Keratinocyte (primary cell): ENCODE measurements at regions not wholly inside any gene's neighbourhood (a gene's known extent, or its start where the extent isn't known, plus 50 kb on each side); places are given as distances from the start of the nearest gene placed in this dataset.
"Not testable (repeated sequence)": the region's sequence is repeated elsewhere in the genome, so short reads cannot be mapped to it uniquely, and the experiment has no call there.

ENCODE experiments used
- DNase-seq: peaks from one replicate; pipeline ENCODE4 v3.0.0-alpha.2; 2011; ENCODE audit warnings: low read depth, missing footprints, low spot score
- FAIRE-seq: peaks from 2 replicates; lab custom pipeline; 2011; peaks lifted over from hg19 to GRCh38; lab: Jason Lieb, UNC
- H2AFZ ChIP-seq: 2 replicates; pipeline ENCODE4 v1.6.0; 2012; ENCODE audit warnings: low read length, control low read depth, inconsistent platforms; ENCODE audit not compliant: control insufficient read depth
- H3K27ac ChIP-seq: 2 replicates; pipeline ENCODE4 v1.5.1; 2011; ENCODE audit warnings: low read length; ENCODE audit not compliant: control insufficient read depth, insufficient read depth
- H3K27me3 ChIP-seq: 3 replicates; pipeline ENCODE4 v1.6.0; 2011; ENCODE audit warnings: low read length; ENCODE audit not compliant: control insufficient read depth, insufficient read depth; ENCODE audit errors: extremely low read depth
- H3K36me3 ChIP-seq, 2 experiments: 2 replicates in 1 of 2; 3 replicates in 1 of 2; pipeline ENCODE4 v1.5.1; 2011; ENCODE audit warnings: low read length in 2 of 2, mild to moderate bottlenecking in 1 of 2; ENCODE audit not compliant: control insufficient read depth in 2 of 2, insufficient read depth in 2 of 2; ENCODE audit errors: extremely low read depth in 1 of 2
- H3K4me1 ChIP-seq: 3 replicates; pipeline ENCODE4 v1.5.1; 2011; ENCODE audit warnings: low read length; ENCODE audit not compliant: control insufficient read depth, insufficient read depth; ENCODE audit errors: extremely low read depth
- H3K4me2 ChIP-seq: 3 replicates; pipeline ENCODE4 v1.6.0; 2011; ENCODE audit warnings: low read depth, low read length; ENCODE audit not compliant: control insufficient read depth, insufficient read depth; ENCODE audit errors: extremely low read depth
- H3K4me3 ChIP-seq, 3 experiments: fragments of 200-600 bp in 1 of 3; sonication (generic) in 1 of 3; 2 replicates in 2 of 3; 3 replicates in 1 of 3; pipeline ENCODE4 v1.5.1; 2011 to 2016; ENCODE audit warnings: low read length in 3 of 3, mild to moderate bottlenecking in 3 of 3, control low read depth in 2 of 3, inconsistent platforms in 1 of 3, low read depth in 1 of 3, mixed read lengths in 1 of 3, mixed run types in 1 of 3, moderate library complexity in 1 of 3; ENCODE audit not compliant: control insufficient read depth in 2 of 3, insufficient read depth in 2 of 3; ENCODE audit errors: extremely low read depth in 1 of 3
- H3K79me2 ChIP-seq: 2 replicates; pipeline ENCODE4 v1.6.0; 2012; ENCODE audit warnings: low read length; ENCODE audit not compliant: control insufficient read depth, insufficient read depth
- H3K9ac ChIP-seq: 3 replicates; pipeline ENCODE4 v1.6.0; 2011; ENCODE audit warnings: low read length; ENCODE audit not compliant: control insufficient read depth, insufficient read depth; ENCODE audit errors: extremely low read depth
- H3K9me1 ChIP-seq: 3 replicates; pipeline ENCODE4 v1.6.0; 2011; ENCODE audit warnings: low read length; ENCODE audit not compliant: control insufficient read depth, insufficient read depth; ENCODE audit errors: extremely low read depth
- H3K9me3 ChIP-seq: 2 replicates; pipeline ENCODE4 v1.5.1; 2012; ENCODE audit warnings: low read depth, low read length; ENCODE audit not compliant: control insufficient read depth
- H4K20me1 ChIP-seq: 3 replicates; pipeline ENCODE4 v1.6.0; 2011; ENCODE audit warnings: low read length; ENCODE audit not compliant: control insufficient read depth, insufficient read depth; ENCODE audit errors: extremely low read depth
- EZH2 ChIP-seq: IDR thresholded peaks from one replicate; pipeline ENCODE4 v1.6.1; 2012; ENCODE audit warnings: inconsistent platforms, mild to moderate bottlenecking, low read length, moderate library complexity
- dilution Hi-C: fragments of 300-500 bp; cut with MboI; formaldehyde crosslinking; loops from one replicate; pipeline ENCODE4 v1.7.0; 2020; ENCODE audit warnings: low sequenced_read_pairs; ENCODE audit not compliant: extremely low pct_ligation_motif_present
- TF ChIP-seq, protein P1 (sequence below), 3 experiments: IDR thresholded peaks in 1 of 3; conservative IDR thresholded peaks in 1 of 3; optimal IDR thresholded peaks in 1 of 3; 2 replicates in 2 of 3; 3 replicates in 1 of 3; pipeline versions ENCODE3 to v1.5.1; 2011; ENCODE audit warnings: low read length in 3 of 3, mild to moderate bottlenecking in 3 of 3, moderate library complexity in 2 of 3, control low read depth in 1 of 3, inconsistent platforms in 1 of 3; ENCODE audit not compliant: insufficient read depth in 2 of 3; ENCODE audit errors: extremely low read depth in 1 of 3

DNA sequence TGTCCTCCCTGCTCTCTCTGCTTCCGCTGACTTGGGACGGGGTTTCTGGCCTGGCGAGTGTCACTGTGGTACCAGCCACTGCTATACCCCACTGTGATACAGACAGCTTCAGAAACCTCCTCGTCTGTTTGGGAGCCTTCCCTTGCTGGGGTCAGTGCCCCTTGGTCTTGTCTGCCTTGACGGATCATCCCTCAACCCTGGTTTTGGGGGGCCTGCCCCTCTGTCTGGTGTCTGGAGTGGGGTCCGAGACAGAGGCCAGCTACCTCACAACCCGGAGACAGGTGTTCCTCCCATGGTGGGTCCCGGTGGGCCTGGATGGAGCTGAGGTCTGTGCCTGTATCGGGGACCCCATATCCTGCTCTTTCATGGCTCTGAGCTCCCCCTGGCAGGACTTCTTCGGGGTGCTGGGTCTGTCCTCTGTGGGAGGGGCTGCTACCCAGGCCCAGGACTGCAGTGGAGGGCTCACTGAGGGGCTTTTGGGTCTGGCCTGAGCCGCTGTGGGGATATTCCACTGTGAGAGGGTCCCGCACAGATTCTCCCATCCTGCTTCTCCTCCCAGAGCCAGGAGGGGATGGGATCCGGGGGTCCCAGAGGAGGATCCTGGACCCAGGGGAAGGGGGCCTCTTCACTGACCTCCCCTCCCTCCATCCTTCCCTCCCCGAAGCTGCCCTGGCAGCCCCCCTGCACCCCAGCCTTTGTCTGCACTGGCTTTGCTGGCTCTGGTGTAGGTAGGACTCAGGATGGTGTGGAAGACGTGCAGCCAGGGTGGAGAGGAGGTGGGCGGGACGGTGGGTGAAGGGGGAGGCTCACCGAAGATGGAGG, 365.5 kb downstream of the TMEM121 start:
- Histone ChIP-seq H3K4me2 (no peak overlapping the region), H3K9me1 (no peaks in the 10 kb centered on the region), H3K27me3 (no peaks in the 10 kb centered on the region), H3K36me3 (no peaks in the 10 kb centered on the region), H3K4me1 (no peaks in the 10 kb centered on the region), H3K4me3 (no peak overlapping the region), H3K9ac (no peak overlapping the region), H3K9me3 (peaks cover 10% of the 10 kb centered on the region), H4K20me1 (no peaks in the 10 kb centered on the region), H2AFZ (no peak overlapping the region), H3K27ac (no peak overlapping the region), H3K79me2 (no peaks in the 10 kb centered on the region)
- FAIRE-seq (no peak), DNase-seq (no peak)
- TF ChIP-seq EZH2, result no peak
- TF ChIP-seq, protein P1, sequence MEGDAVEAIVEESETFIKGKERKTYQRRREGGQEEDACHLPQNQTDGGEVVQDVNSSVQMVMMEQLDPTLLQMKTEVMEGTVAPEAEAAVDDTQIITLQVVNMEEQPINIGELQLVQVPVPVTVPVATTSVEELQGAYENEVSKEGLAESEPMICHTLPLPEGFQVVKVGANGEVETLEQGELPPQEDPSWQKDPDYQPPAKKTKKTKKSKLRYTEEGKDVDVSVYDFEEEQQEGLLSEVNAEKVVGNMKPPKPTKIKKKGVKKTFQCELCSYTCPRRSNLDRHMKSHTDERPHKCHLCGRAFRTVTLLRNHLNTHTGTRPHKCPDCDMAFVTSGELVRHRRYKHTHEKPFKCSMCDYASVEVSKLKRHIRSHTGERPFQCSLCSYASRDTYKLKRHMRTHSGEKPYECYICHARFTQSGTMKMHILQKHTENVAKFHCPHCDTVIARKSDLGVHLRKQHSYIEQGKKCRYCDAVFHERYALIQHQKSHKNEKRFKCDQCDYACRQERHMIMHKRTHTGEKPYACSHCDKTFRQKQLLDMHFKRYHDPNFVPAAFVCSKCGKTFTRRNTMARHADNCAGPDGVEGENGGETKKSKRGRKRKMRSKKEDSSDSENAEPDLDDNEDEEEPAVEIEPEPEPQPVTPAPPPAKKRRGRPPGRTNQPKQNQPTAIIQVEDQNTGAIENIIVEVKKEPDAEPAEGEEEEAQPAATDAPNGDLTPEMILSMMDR (optimal IDR thresholded peaks at IDR 0.05 in 1 of 3, IDR thresholded peaks at IDR 0.05 in 1 of 3, conservative IDR thresholded peaks at IDR 0.05 in 1 of 3; ENCODE audit: extremely low read depth in 1 of 3, insufficient read depth in 2 of 3, low read length in 3 of 3), result no peak
- dilution Hi-C loops, result no loop called here

DNA sequence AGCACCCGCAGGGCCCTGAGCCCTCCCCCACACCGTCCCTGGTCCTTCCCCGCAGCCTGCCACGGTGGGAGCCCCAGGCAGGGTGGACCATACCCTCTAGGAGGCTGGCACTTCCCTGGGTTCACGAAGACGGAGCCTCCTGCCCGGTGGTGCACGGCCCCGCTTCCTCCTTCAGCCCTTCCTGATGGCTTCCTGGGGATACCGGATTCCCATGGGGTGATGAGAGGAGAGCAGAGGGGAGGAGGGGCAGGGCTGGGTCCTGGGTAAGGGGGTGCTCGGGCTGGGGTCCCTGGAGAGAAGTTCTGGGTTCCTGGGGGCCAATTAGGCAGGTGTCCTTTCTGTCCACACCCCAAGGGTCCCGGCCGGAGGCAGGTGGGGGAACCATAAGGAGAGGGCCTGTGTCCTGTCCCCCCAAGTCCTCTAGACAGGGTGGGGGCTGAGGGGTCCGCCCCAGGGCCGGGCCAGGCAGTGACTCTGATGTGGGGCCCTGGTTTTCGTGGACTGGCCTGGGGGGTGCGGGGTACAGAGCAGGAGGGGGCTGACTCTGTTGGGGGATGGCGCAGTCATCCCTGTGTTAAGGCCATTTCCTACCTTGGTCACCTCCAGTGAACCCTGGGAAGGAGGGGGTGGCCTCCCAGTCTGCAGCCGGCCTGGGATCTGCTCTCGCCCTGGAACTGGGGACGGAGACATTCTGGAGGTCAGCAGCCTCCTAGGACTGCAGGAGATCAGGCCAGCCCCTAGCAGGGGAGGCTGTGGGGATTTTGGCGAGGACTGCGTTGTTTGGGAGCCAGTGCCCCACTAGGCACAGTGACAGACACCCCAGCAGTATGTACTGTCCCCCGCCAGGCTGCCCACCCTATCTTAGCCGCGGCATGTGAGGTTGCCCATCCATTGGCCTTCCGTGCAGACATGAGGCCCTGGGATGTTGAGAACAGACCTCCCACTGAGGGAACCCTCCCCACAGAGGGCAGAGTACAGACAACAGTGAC, 366.4 kb downstream of the TMEM121 start:
- DNase-seq, H2AFZ ChIP-seq, H3K27me3 ChIP-seq, H3K4me2 ChIP-seq, FAIRE-seq, H3K9ac ChIP-seq, H3K9me1 ChIP-seq, H3K4me1 ChIP-seq, dilution Hi-C loops, H3K4me3 ChIP-seq, H3K27ac ChIP-seq, H4K20me1 ChIP-seq, H3K9me3 ChIP-seq, H3K36me3 ChIP-seq, H3K79me2 ChIP-seq: not testable (repeated sequence)

DNA sequence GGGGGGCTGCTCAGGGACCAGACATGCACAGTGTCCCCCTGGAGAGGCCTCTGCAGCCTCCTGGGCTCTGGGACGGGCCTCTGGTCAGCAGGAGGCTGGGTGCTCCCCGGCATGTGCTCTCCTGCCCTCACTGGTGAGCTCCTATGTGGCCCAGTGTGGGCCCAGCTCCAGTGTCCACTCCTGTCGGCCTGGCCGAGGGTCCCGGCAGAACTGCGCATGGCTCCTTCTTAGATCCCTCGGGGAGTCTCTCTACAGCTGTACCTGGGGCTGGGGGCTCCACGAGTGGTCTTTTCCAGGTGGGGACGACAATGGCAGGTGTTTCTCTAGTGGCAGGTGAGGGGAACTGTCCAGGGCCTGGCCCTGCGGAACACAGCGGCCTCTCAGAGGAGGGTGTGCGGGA, 367.3 kb downstream of the TMEM121 start:
- H3K4me1 ChIP-seq, H3K4me2 ChIP-seq, H3K36me3 ChIP-seq, H4K20me1 ChIP-seq, FAIRE-seq, H3K9ac ChIP-seq, H2AFZ ChIP-seq, H3K27me3 ChIP-seq, H3K9me1 ChIP-seq, H3K9me3 ChIP-seq, H3K4me3 ChIP-seq, dilution Hi-C loops, H3K27ac ChIP-seq, DNase-seq, H3K79me2 ChIP-seq: not testable (repeated sequence)
